ENCODE measurements at regions not wholly inside any gene's neighbourhood (a gene's known extent, or its start where the extent isn't known, plus 50 kb on each side); places are given as distances from the start of the nearest gene placed in this dataset.

GRCh38 chr9:13548535-13548934, 269.0 kb upstream of the MPDZ start:
- Histone ChIP-seq H3K36me3 (ENCODE audit: control insufficient read depth in 1 of 2, insufficient read depth in 2 of 2, low read length in 2 of 2) (no peaks in the 10 kb centered on the region), H3K9me3 (ENCODE audit: control insufficient read depth in 1 of 2, low read length in 2 of 2) (no peaks in the 10 kb centered on the region), H3K9ac (ENCODE audit: low read depth in 1 of 2, low read length in 2 of 2) (no peak overlapping the region), H3K4me3 (ENCODE audit: low read depth in 1 of 2, low read length in 2 of 2) (no peak overlapping the region), H3K27me3 (ENCODE audit: control insufficient read depth in 1 of 2, insufficient read depth in 2 of 2, low read length in 2 of 2) (no peaks in the 10 kb centered on the region), H3K27ac (ENCODE audit: low read depth, low read length) (no peak overlapping the region), H3K4me1 (ENCODE audit: control insufficient read depth in 1 of 2, insufficient read depth in 2 of 2, low read length in 2 of 2) (no peaks in the 10 kb centered on the region)

GRCh38 chr9:13535141-13535540, 255.6 kb upstream of the MPDZ start:
- no peaks in the 10 kb centered on the region for H3K4me1 ChIP-seq (ENCODE audit: control insufficient read depth in 1 of 2, insufficient read depth in 2 of 2, low read length in 2 of 2)
- no peaks in the 10 kb centered on the region for H3K9me3 ChIP-seq (ENCODE audit: control insufficient read depth in 1 of 2, low read length in 2 of 2)
- no peak overlapping the region for H3K9ac ChIP-seq (ENCODE audit: low read depth in 1 of 2, low read length in 2 of 2)
- no peak overlapping the region for H3K27ac ChIP-seq (ENCODE audit: low read depth, low read length)
- no peaks in the 10 kb centered on the region for H3K27me3 ChIP-seq (ENCODE audit: control insufficient read depth in 1 of 2, insufficient read depth in 2 of 2, low read length in 2 of 2)
- no peaks in the 10 kb centered on the region for H3K36me3 ChIP-seq (ENCODE audit: control insufficient read depth in 1 of 2, insufficient read depth in 2 of 2, low read length in 2 of 2)
- H3K4me3 ChIP-seq (ENCODE audit: low read depth in 1 of 2, low read length in 2 of 2): no peak overlapping the region

- Histone ChIP-seq H3K9me3 (ENCODE audit: control insufficient read depth in 1 of 2, low read length in 2 of 2) (no peaks in the 10 kb centered on the region), H3K27me3 (ENCODE audit: control insufficient read depth in 1 of 2, insufficient read depth in 2 of 2, low read length in 2 of 2) (no peaks in the 10 kb centered on the region), H3K4me3 (ENCODE audit: low read depth in 1 of 2, low read length in 2 of 2) (no peak overlapping the region), H3K4me1 (ENCODE audit: control insufficient read depth in 1 of 2, insufficient read depth in 2 of 2, low read length in 2 of 2) (no peaks in the 10 kb centered on the region), H3K27ac (ENCODE audit: low read depth, low read length) (no peak overlapping the region), H3K36me3 (ENCODE audit: control insufficient read depth in 1 of 2, insufficient read depth in 2 of 2, low read length in 2 of 2) (no peaks in the 10 kb centered on the region), H3K9ac (ENCODE audit: low read depth in 1 of 2, low read length in 2 of 2) (no peak overlapping the region)
Observed at GRCh38 chr9:13534006-13534405, 254.5 kb upstream of the MPDZ start.

- no peaks in the 10 kb centered on the region for H3K9me3 ChIP-seq (ENCODE audit: control insufficient read depth in 1 of 2, low read length in 2 of 2)
- no peaks in the 10 kb centered on the region for H3K27me3 ChIP-seq (ENCODE audit: control insufficient read depth in 1 of 2, insufficient read depth in 2 of 2, low read length in 2 of 2)
- H3K36me3 ChIP-seq (ENCODE audit: control insufficient read depth in 1 of 2, insufficient read depth in 2 of 2, low read length in 2 of 2): no peaks in the 10 kb centered on the region
- no peak overlapping the region for H3K4me3 ChIP-seq (ENCODE audit: low read depth in 1 of 2, low read length in 2 of 2)
- no peak overlapping the region for H3K27ac ChIP-seq (ENCODE audit: low read depth, low read length)
- H3K9ac ChIP-seq (ENCODE audit: low read depth in 1 of 2, low read length in 2 of 2): no peak overlapping the region
- H3K4me1 ChIP-seq (ENCODE audit: control insufficient read depth in 1 of 2, insufficient read depth in 2 of 2, low read length in 2 of 2): no peaks in the 10 kb centered on the region
Observed at GRCh38 chr9:13532407-13532806, 252.9 kb upstream of the MPDZ start.

- Histone ChIP-seq H3K36me3 (ENCODE audit: control insufficient read depth in 1 of 2, insufficient read depth in 2 of 2, low read length in 2 of 2) (no peaks in the 10 kb centered on the region), H3K9ac (ENCODE audit: low read depth in 1 of 2, low read length in 2 of 2) (no peak overlapping the region), H3K4me1 (ENCODE audit: control insufficient read depth in 1 of 2, insufficient read depth in 2 of 2, low read length in 2 of 2) (no peaks in the 10 kb centered on the region), H3K27ac (ENCODE audit: low read depth, low read length) (no peak overlapping the region), H3K27me3 (ENCODE audit: control insufficient read depth in 1 of 2, insufficient read depth in 2 of 2, low read length in 2 of 2) (no peaks in the 10 kb centered on the region), H3K9me3 (ENCODE audit: control insufficient read depth in 1 of 2, low read length in 2 of 2) (no peaks in the 10 kb centered on the region), H3K4me3 (ENCODE audit: low read depth in 1 of 2, low read length in 2 of 2) (no peak overlapping the region)
Observed at GRCh38 chr9:13529321-13530104, 250.0 kb upstream of the MPDZ start.

- H3K36me3 ChIP-seq (ENCODE audit: control insufficient read depth in 1 of 2, insufficient read depth in 2 of 2, low read length in 2 of 2): no peaks in the 10 kb centered on the region
- no peak overlapping the region for H3K27ac ChIP-seq (ENCODE audit: low read depth, low read length)
- no peak overlapping the region for H3K4me3 ChIP-seq (ENCODE audit: low read depth in 1 of 2, low read length in 2 of 2)
- H3K4me1 ChIP-seq (ENCODE audit: control insufficient read depth in 1 of 2, insufficient read depth in 2 of 2, low read length in 2 of 2): no peaks in the 10 kb centered on the region
- no peak overlapping the region for H3K9ac ChIP-seq (ENCODE audit: low read depth in 1 of 2, low read length in 2 of 2)
- no peaks in the 10 kb centered on the region for H3K9me3 ChIP-seq (ENCODE audit: control insufficient read depth in 1 of 2, low read length in 2 of 2)
- no peaks in the 10 kb centered on the region for H3K27me3 ChIP-seq (ENCODE audit: control insufficient read depth in 1 of 2, insufficient read depth in 2 of 2, low read length in 2 of 2)
Observed at GRCh38 chr9:13524245-13524644, 244.8 kb upstream of the MPDZ start.

- Histone ChIP-seq H3K9ac (ENCODE audit: low read depth in 1 of 2, low read length in 2 of 2) (no peak overlapping the region), H3K36me3 (ENCODE audit: control insufficient read depth in 1 of 2, insufficient read depth in 2 of 2, low read length in 2 of 2) (no peaks in the 10 kb centered on the region), H3K4me1 (ENCODE audit: control insufficient read depth in 1 of 2, insufficient read depth in 2 of 2, low read length in 2 of 2) (no peaks in the 10 kb centered on the region), H3K9me3 (ENCODE audit: control insufficient read depth in 1 of 2, low read length in 2 of 2) (no peaks in the 10 kb centered on the region), H3K27me3 (ENCODE audit: control insufficient read depth in 1 of 2, insufficient read depth in 2 of 2, low read length in 2 of 2) (no peaks in the 10 kb centered on the region), H3K4me3 (ENCODE audit: low read depth in 1 of 2, low read length in 2 of 2) (no peak overlapping the region), H3K27ac (ENCODE audit: low read depth, low read length) (no peak overlapping the region)
Observed at GRCh38 chr9:13520069-13520468, 240.6 kb upstream of the MPDZ start.

- Histone ChIP-seq H3K9me3 (ENCODE audit: control insufficient read depth in 1 of 2, low read length in 2 of 2) (no peaks in the 10 kb centered on the region), H3K27ac (ENCODE audit: low read depth, low read length) (no peak overlapping the region), H3K9ac (ENCODE audit: low read depth in 1 of 2, low read length in 2 of 2) (no peak overlapping the region)
Observed at GRCh38 chr9:13513716-13514444, 234.4 kb upstream of the MPDZ start.

GRCh38 chr9:13513286-13513685, 233.8 kb upstream of the MPDZ start:
- Histone ChIP-seq H3K4me1 (ENCODE audit: control insufficient read depth in 1 of 2, insufficient read depth in 2 of 2, low read length in 2 of 2) (no peaks in the 10 kb centered on the region), H3K27ac (ENCODE audit: low read depth, low read length) (no peak overlapping the region), H3K36me3 (ENCODE audit: control insufficient read depth in 1 of 2, insufficient read depth in 2 of 2, low read length in 2 of 2) (no peaks in the 10 kb centered on the region), H3K4me3 (ENCODE audit: low read depth in 1 of 2, low read length in 2 of 2) (no peak overlapping the region), H3K27me3 (ENCODE audit: control insufficient read depth in 1 of 2, insufficient read depth in 2 of 2, low read length in 2 of 2) (no peaks in the 10 kb centered on the region), H3K9ac (ENCODE audit: low read depth in 1 of 2, low read length in 2 of 2) (no peak overlapping the region), H3K9me3 (ENCODE audit: control insufficient read depth in 1 of 2, low read length in 2 of 2) (no peaks in the 10 kb centered on the region)

More at GRCh38 chr9:13513716-13514444, 234.4 kb upstream of the MPDZ start:
- H3K4me3 ChIP-seq (ENCODE audit: low read depth in 1 of 2, low read length in 2 of 2): no peak overlapping the region
- no peaks in the 10 kb centered on the region for H3K27me3 ChIP-seq (ENCODE audit: control insufficient read depth in 1 of 2, insufficient read depth in 2 of 2, low read length in 2 of 2)
- no peaks in the 10 kb centered on the region for H3K4me1 ChIP-seq (ENCODE audit: control insufficient read depth in 1 of 2, insufficient read depth in 2 of 2, low read length in 2 of 2)
- no peaks in the 10 kb centered on the region for H3K36me3 ChIP-seq (ENCODE audit: control insufficient read depth in 1 of 2, insufficient read depth in 2 of 2, low read length in 2 of 2)

- Histone ChIP-seq H3K4me3 (ENCODE audit: low read depth in 1 of 2, low read length in 2 of 2) (no peak overlapping the region), H3K36me3 (ENCODE audit: control insufficient read depth in 1 of 2, insufficient read depth in 2 of 2, low read length in 2 of 2) (no peaks in the 10 kb centered on the region), H3K9me3 (ENCODE audit: control insufficient read depth in 1 of 2, low read length in 2 of 2) (no peaks in the 10 kb centered on the region), H3K4me1 (ENCODE audit: control insufficient read depth in 1 of 2, insufficient read depth in 2 of 2, low read length in 2 of 2) (no peaks in the 10 kb centered on the region), H3K9ac (ENCODE audit: low read depth in 1 of 2, low read length in 2 of 2) (no peak overlapping the region), H3K27me3 (ENCODE audit: control insufficient read depth in 1 of 2, insufficient read depth in 2 of 2, low read length in 2 of 2) (no peaks in the 10 kb centered on the region), H3K27ac (ENCODE audit: low read depth, low read length) (no peak overlapping the region)
Observed at GRCh38 chr9:13508681-13509080, 229.2 kb upstream of the MPDZ start.

Measured in duodenal mucosa (tissue), 2 donors.